NT2/D1 (cell line): ENCODE measurements at regions not wholly inside any gene's neighbourhood (a gene's known extent, or its start where the extent isn't known, plus 50 kb on each side); places are given as distances from the start of the nearest gene placed in this dataset.

Source experiments
- SUZ12 ChIP-seq: IDR thresholded peaks from 2 replicates; pipeline ENCODE4 v1.6.1; 2011; ENCODE audit not compliant: insufficient read length, insufficient read depth; ENCODE audit errors: extremely low read depth
- YY1 ChIP-seq: IDR thresholded peaks from 2 replicates; pipeline ENCODE4 v1.6.1; 2011; ENCODE audit not compliant: insufficient read length, insufficient read depth
- ZNF274 ChIP-seq: IDR thresholded peaks from 2 replicates; pipeline ENCODE4 v1.6.1; 2011; ENCODE audit warnings: mild to moderate bottlenecking, low read depth, low read length

DNA sequence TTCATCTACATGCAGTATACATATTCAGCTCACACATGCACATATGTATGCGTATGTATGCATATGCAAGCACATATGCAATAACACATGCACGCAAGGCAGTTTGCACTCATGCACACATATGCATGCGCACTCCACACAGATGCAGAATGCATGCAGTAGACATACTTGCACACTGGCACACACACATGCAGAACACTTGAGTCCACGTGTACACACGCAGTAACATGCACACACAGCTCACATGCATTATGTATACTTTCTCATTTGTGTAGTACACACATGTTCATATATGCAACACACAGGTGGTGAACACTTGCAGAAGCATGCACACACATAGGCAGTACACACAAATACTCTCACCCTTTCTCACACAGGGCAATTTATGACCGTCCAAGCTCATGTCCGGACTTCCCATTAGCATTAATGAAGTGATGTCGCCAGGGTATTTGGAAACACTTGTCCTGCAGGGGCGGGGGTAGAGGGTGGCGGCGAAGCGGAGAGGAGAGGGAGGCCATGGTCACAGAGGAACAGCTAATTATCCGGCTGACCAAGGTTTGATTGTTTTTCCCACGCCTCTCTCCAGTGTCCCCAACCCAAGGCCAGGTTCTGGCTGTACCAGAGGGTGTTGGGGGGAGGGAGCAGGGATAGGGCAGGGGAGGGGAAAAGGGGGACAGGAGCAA is 91.3 kb downstream of the VEGFA start:
- no peak for TF ChIP-seq SUZ12
- no peak for TF ChIP-seq YY1
- TF ChIP-seq ZNF274: no peak
